GM10266 (cell line): ENCODE measurements at regions not wholly inside any gene's neighbourhood (a gene's known extent, or its start where the extent isn't known, plus 50 kb on each side); places are given as distances from the start of the nearest gene placed in this dataset.

Source experiments
- DNase-seq: peaks from one replicate; pipeline ENCODE4 v3.0.0; 2012; ENCODE audit errors: extremely low spot score
- TF ChIP-seq, protein P1 (sequence below): IDR thresholded peaks from 2 replicates; pipeline ENCODE4 v1.5.1; 2012; ENCODE audit warnings: mild to moderate bottlenecking, low read depth; ENCODE audit not compliant: control insufficient read depth, insufficient read depth; ENCODE audit errors: missing control alignments

DNA sequence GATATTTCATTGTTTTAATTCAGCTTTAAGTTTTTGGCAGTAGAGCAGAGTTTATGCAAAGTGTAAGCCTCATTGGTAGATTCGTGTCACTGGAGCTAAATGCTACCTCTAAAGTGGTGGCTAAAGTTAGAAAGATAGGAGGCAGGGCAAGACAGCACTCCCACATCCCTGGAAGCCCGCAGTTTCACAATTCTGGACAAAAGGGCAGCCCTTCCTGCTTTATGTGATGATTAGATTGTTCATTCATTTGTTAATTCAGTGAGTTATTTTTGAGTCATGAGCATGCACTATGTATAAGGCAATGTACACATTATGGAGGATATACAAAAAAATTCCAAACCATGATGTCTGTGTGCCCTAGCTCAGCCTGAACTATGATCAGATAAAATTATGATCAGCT lies 52.1 kb upstream of the EIF3M start:
- no peak for DNase-seq
- TF ChIP-seq, protein P1, sequence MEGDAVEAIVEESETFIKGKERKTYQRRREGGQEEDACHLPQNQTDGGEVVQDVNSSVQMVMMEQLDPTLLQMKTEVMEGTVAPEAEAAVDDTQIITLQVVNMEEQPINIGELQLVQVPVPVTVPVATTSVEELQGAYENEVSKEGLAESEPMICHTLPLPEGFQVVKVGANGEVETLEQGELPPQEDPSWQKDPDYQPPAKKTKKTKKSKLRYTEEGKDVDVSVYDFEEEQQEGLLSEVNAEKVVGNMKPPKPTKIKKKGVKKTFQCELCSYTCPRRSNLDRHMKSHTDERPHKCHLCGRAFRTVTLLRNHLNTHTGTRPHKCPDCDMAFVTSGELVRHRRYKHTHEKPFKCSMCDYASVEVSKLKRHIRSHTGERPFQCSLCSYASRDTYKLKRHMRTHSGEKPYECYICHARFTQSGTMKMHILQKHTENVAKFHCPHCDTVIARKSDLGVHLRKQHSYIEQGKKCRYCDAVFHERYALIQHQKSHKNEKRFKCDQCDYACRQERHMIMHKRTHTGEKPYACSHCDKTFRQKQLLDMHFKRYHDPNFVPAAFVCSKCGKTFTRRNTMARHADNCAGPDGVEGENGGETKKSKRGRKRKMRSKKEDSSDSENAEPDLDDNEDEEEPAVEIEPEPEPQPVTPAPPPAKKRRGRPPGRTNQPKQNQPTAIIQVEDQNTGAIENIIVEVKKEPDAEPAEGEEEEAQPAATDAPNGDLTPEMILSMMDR: no peak

DNA sequence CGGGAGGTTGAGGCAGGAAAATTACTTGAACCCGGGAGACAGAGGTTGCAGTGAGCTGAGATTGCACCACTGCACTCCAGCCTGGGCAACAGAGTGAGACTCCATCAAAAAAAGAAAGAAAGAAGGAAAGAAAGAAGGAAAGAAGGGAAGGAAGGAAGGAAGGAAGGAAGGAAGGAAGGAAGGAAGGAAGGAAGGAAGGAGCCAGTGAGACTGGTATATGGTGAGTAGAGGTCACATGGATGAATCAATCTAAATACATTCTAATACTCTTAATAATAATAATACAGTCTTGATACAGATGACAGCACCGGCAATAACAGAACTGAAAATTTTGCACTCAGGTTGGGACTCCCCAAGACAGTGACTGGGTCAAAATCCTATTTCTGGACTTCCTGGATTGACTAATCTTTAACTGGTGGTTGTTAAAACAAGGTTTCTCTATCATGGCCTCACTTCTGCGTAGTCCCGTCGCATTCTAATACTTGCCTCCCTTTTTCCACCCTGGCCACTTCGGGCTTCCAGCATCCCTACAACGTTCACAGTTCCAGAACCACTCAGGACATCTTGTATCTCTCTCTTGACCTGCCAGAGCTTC lies 53.5 kb upstream of the EIF3M start:
- TF ChIP-seq, protein P1: no peak

DNA sequence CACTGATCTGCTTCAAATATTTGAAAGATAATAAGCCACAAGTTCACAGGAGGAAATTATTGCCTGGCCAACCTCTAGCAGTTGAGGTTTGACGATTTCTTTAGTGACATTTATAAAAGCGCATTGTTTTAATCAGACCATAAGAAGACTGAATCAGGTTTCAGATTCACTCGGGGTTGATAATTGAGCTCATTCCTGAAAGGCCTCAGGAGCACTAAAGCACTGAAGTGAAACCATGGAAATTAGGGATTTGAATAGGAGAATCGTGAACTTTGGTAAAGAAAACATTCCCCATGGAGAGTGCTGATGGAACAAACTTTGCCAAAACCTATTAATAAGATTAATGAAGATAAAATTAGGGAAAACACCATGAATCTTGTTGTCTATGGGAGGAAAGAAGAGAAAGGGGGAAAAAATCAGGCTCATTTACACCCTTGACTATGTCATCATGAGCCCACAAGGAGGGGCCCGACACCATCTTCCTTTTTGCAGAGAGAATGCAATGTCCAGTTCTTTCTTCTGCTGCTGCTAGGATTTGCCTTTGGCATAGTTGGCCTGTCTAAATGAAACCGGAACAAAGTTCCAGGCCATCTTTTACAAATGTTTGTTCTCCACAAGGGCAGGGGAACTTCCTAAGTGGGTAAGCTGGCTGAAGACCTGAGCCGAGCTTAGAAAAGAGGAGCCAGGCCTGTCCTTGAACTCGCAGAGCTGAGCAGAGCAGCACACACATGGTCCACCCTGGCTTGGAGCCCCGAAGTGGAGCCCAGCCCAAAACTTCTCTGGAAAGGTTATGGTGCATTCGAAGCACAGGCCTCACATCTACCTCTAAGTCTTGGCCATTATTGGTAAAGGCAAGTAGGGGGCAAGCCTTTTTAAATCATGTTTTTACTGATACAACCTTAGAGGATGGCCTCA lies 56.1 kb upstream of the EIF3M start:
- TF ChIP-seq, protein P1: no peak

More for the DNA sequence above, 53.5 kb upstream of the EIF3M start:
- DNase-seq: peak; percentile 72

DNA sequence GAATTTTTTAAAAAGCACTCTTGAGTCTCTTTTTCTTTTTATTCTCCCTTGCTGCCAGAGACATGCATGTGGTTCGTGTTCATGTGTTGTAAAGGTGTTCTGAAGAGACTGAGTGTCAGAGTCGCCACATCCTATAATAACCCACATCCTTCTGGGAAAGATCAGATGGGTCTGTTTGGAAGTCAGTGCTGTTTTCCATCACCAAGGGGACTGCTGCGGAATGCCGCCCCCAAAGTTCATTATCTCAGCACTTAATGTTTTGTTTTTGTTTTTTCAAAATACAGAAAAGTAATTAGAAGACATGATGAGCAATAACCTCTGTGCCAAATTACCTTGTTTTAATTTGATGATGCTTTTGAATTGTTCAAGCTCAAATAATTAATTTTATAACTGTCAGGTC lies 56.9 kb upstream of the EIF3M start:
- DNase-seq: no peak
- TF ChIP-seq, protein P1: no peak

More for the DNA sequence above, 56.1 kb upstream of the EIF3M start:
- DNase-seq: no peak

DNA sequence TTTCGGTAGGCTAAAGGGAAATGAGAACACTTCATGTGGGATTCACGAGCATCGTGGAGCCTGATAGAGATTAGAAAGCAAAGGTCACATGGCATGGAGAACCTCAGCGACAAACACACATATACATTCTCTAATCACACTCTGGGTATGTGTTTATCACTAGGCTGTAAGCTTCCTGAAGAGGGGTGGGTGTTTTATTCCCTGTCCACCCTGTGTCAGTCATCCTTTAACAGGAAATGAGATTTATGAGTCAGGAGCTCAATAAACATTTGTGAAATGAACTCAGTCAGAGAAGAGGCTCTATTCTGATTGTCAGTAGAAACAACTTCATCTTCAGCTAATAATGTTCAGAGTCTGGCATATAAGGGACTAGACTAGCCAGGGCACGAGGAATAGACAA lies 71.7 kb upstream of the EIF3M start:
- TF ChIP-seq, protein P1: no peak

DNA sequence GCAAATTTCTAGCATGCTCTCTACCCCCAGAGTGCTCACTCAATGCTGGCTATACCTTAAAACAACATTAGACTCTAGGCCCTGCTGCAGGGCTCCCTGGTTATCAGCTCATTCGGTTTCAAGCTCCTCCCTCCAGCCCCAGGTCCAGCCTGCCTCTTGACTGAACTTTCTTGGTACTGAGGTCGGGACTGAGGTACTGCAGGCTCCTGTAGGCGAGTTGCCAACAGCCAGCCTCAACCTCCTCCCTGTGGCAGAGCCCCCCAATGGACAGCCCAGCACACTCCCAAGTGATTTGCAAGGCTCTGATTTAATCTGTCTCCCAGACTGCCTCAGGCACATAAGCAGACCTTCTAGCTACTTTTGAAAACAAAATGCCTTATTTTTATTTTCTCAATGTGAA lies 73.6 kb upstream of the EIF3M start:
- TF ChIP-seq, protein P1: no peak
- DNase-seq: no peak

More for the DNA sequence above, 71.7 kb upstream of the EIF3M start:
- DNase-seq: no peak

DNA sequence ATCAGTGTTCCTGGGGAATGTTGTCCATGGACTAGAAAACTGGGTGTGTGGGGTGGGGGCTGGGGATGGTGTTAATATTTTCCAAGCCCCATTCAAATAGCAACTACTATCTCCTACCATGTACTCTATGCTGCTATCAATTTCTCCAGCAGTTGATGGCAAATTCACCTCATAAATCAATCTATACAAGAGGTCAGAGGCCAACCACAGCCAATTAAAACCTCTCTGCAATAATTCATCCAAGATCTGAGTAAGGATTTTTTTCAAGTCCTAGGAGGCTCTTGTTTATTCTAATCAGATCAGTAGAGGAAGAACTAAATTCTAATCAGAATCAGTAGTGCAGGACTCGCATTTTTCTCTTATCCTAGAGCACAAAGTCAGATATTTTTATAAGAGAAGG lies 73.4 kb upstream of the WT1 start:
- TF ChIP-seq, protein P1: no peak
- DNase-seq: no peak
